CD14-positive monocyte (primary cell): ENCODE measurements at regions not wholly inside any gene's neighbourhood (a gene's known extent, or its start where the extent isn't known, plus 50 kb on each side); places are given as distances from the start of the nearest gene placed in this dataset.

Experiments
- DNase-seq, 3 donors: peaks; one replicate each; pipeline ENCODE4 v3.0.0-alpha.2; 2011 to 2022
- H2AFZ ChIP-seq: 2 replicates; pipeline ENCODE4 v1.6.0; 2012; ENCODE audit warnings: mild to moderate bottlenecking, low read depth, low read length, inconsistent platforms; ENCODE audit not compliant: insufficient read depth, poor library complexity, severe bottlenecking
- H3K27ac ChIP-seq, 2 donors: 1 replicate in 1 of 2; 2 replicates in 1 of 2; pipeline ENCODE4 v1.5.1; 2012 to 2013; ENCODE audit warnings: low read length in 2 of 2, control low read depth in 1 of 2, inconsistent platforms in 1 of 2, low read depth in 1 of 2, mild to moderate bottlenecking in 1 of 2
- H3K27me3 ChIP-seq, 2 donors: one replicate each; pipeline versions ENCODE4 v1.6.0 to v1.6.1; 2011 to 2013; ENCODE audit warnings: low read length in 2 of 2; ENCODE audit not compliant: control insufficient read depth in 2 of 2, insufficient read depth in 2 of 2
- H3K36me3 ChIP-seq, 2 donors: replicated peaks in 1 of 2; 1 replicate in 1 of 2; 2 replicates in 1 of 2; pipeline versions ENCODE4 v1.5.1 to v1.6.1; 2012 to 2013; ENCODE audit warnings: low read length in 2 of 2, control low read depth in 1 of 2, inconsistent platforms in 1 of 2, mild to moderate bottlenecking in 1 of 2; ENCODE audit not compliant: insufficient read depth in 2 of 2, control insufficient read depth in 1 of 2
- H3K4me1 ChIP-seq, 2 donors: 1 replicate in 1 of 2; 2 replicates in 1 of 2; pipeline versions ENCODE4 v1.5.1 to v1.6.1; 2012 to 2013; ENCODE audit warnings: low read length in 2 of 2, control low read depth in 1 of 2, inconsistent platforms in 1 of 2, mild to moderate bottlenecking in 1 of 2, moderate library complexity in 1 of 2; ENCODE audit not compliant: insufficient read depth in 2 of 2, control insufficient read depth in 1 of 2
- H3K4me2 ChIP-seq: replicated peaks from 2 replicates; pipeline ENCODE3; 2012; ENCODE audit warnings: low read length, moderate library complexity, mild to moderate bottlenecking; ENCODE audit not compliant: poor library complexity, severe bottlenecking; ENCODE audit errors: extremely low read depth
- H3K4me3 ChIP-seq, 3 experiments: fragments of 200-600 bp in 1 of 3; sonication (generic) in 1 of 3; replicated peaks in 1 of 3; 1 replicate in 2 of 3; 2 replicates in 1 of 3; pipeline ENCODE4 v1.5.1; 2011 to 2013; ENCODE audit warnings: low read length in 3 of 3, mild to moderate bottlenecking in 3 of 3, control low read depth in 2 of 3, low read depth in 2 of 3, inconsistent platforms in 1 of 3, moderate library complexity in 1 of 3
- H3K79me2 ChIP-seq: 2 replicates; pipeline ENCODE4 v1.6.0; 2012; ENCODE audit warnings: mild to moderate bottlenecking, control low read depth, inconsistent platforms, low read length, moderate library complexity; ENCODE audit not compliant: insufficient read depth
- H3K9ac ChIP-seq: 2 replicates; pipeline ENCODE4 v1.6.0; 2017; ENCODE audit warnings: low read length, mild to moderate bottlenecking; ENCODE audit not compliant: insufficient read depth, poor library complexity, severe bottlenecking
- H3K9me3 ChIP-seq, 2 donors: replicated peaks in 1 of 2; 1 replicate in 1 of 2; 2 replicates in 1 of 2; pipeline versions ENCODE4 v1.5.1 to v1.6.1; 2012 to 2013; ENCODE audit warnings: low read length in 2 of 2, control low read depth in 1 of 2; ENCODE audit not compliant: control insufficient read depth in 1 of 2, insufficient read depth in 1 of 2
- H4K20me1 ChIP-seq: 2 replicates; pipeline ENCODE4 v1.6.0; 2012; ENCODE audit warnings: mild to moderate bottlenecking, low read length, control low read depth, moderate library complexity; ENCODE audit not compliant: insufficient read depth
- H3K27ac Mint-ChIP-seq, 7 donors: one replicate each; pipeline ENCODE4 v1.8.0; 2020; ENCODE audit warnings: mild to moderate bottlenecking in 7 of 7, mixed read lengths in 7 of 7, moderate library complexity in 6 of 7, inconsistent platforms in 2 of 7
- H3K27me3 Mint-ChIP-seq, 3 donors: one replicate each; pipeline ENCODE4 v1.8.0; 2021 to 2022; ENCODE audit warnings: low read depth in 3 of 3, mild to moderate bottlenecking in 3 of 3, mixed read lengths in 3 of 3, moderate library complexity in 3 of 3, inconsistent platforms in 1 of 3
- H3K36me3 Mint-ChIP-seq, 2 donors: one replicate each; pipeline ENCODE4 v1.8.0; 2020; ENCODE audit warnings: mixed read lengths in 2 of 2, inconsistent platforms in 1 of 2, mild to moderate bottlenecking in 1 of 2
- H3K4me1 Mint-ChIP-seq: one replicate; pipeline ENCODE4 v1.8.0; 2020; ENCODE audit warnings: mild to moderate bottlenecking, mixed read lengths
- H3K4me3 Mint-ChIP-seq, 2 donors: one replicate each; pipeline ENCODE4 v1.8.0; 2020; ENCODE audit warnings: mild to moderate bottlenecking in 2 of 2, mixed read lengths in 2 of 2, moderate library complexity in 1 of 2
- H3K9me3 Mint-ChIP-seq, 7 donors: one replicate each; pipeline ENCODE4 v1.8.0; 2020 to 2022; ENCODE audit warnings: mixed read lengths in 7 of 7, mild to moderate bottlenecking in 6 of 7, moderate library complexity in 6 of 7, inconsistent platforms in 2 of 7
- CTCF ChIP-seq: fragments of 200-600 bp; IDR thresholded peaks from one replicate; pipeline ENCODE4 v1.8.0; 2022; ENCODE audit warnings: antibody characterized with exemption, mild to moderate bottlenecking
- WGBS: methylation state at CpG from one replicate; pipeline ENCODE4 v1.1.5; 2013; ENCODE audit warnings: missing lambda C conversion rate; ENCODE audit not compliant: insufficient coverage; 5-methylcytosine and 5-hydroxymethylcytosine counted together
- intact Hi-C, 2 donors: fragments of 100-400 bp; cut with micrococcal nuclease; formaldehyde crosslinking; loops; one replicate each; pipeline versions ENCODE4 v1.15.0 to v1.15.1; 2023

GRCh38 chr5:125372694-125373631, 626.5 kb upstream of the ZNF608 start:
- WGBS, result no CpG with 5 or more reads among the region's 6 CpGs
- Histone ChIP-seq H3K79me2 (no peaks in the 10 kb centered on the region), H3K9me3 (no peaks in the 10 kb centered on the region), H3K9ac (no peak overlapping the region), H3K36me3 (no peaks in the 10 kb centered on the region), H3K4me3 (no peak overlapping the region), H2AFZ (no peak overlapping the region), H3K27ac (no peak overlapping the region), H3K4me2 (no peak overlapping the region), H4K20me1 (no peaks in the 10 kb centered on the region), H3K4me1 (no peaks in the 10 kb centered on the region), H3K27me3 (no peaks in the 10 kb centered on the region)
- no peak overlapping the region for H3K4me3 Mint-ChIP-seq
- H3K36me3 Mint-ChIP-seq, result no peaks in the 10 kb centered on the region
- no peak for DNase-seq
- peaks cover 0 to 5% (median 0%) of the 10 kb centered on the region in 7 donors for H3K9me3 Mint-ChIP-seq
- intact Hi-C loops, result no loop called here
- no peak for TF ChIP-seq CTCF
- H3K27ac Mint-ChIP-seq, result no peak overlapping the region
- H3K27me3 Mint-ChIP-seq, result peaks cover 0 to 3% (median 2%) of the 10 kb centered on the region in 3 donors
- no peaks in the 10 kb centered on the region for H3K4me1 Mint-ChIP-seq

GRCh38 chr5:125375143-125375542, 628.7 kb upstream of the ZNF608 start:
- H3K4me2 ChIP-seq, result no peak overlapping the region
- no peak overlapping the region for H3K4me3 ChIP-seq
- Mint-ChIP-seq H3K4me3 (no peak overlapping the region), H3K4me1 (no peaks in the 10 kb centered on the region), H3K9me3 (peaks cover 0 to 5% (median 0%) of the 10 kb centered on the region in 7 donors), H3K36me3 (no peaks in the 10 kb centered on the region), H3K27me3 (peaks cover 0 to 3% (median 2%) of the 10 kb centered on the region in 3 donors), H3K27ac (no peak overlapping the region)
- no peaks in the 10 kb centered on the region for H3K4me1 ChIP-seq
- H3K9ac ChIP-seq, result no peak overlapping the region
- intact Hi-C loops, result no loop called here
- H3K79me2 ChIP-seq, result no peaks in the 10 kb centered on the region
- no peaks in the 10 kb centered on the region for H3K36me3 ChIP-seq
- no peak overlapping the region for H3K27ac ChIP-seq
- no peaks in the 10 kb centered on the region for H3K9me3 ChIP-seq
- H4K20me1 ChIP-seq, result no peaks in the 10 kb centered on the region
- WGBS, result no CpG with 5 or more reads among the region's 1 CpG
- no peak for DNase-seq
- no peak overlapping the region for H2AFZ ChIP-seq
- TF ChIP-seq CTCF, result no peak
- no peaks in the 10 kb centered on the region for H3K27me3 ChIP-seq
